GM19240 (cell line): ENCODE measurements at regions not wholly inside any gene's neighbourhood (a gene's known extent, or its start where the extent isn't known, plus 50 kb on each side); places are given as distances from the start of the nearest gene placed in this dataset.
"Not testable (repeated sequence)": the region's sequence is repeated elsewhere in the genome, so short reads cannot be mapped to it uniquely, and the experiment has no call there.

Experiments used
- DNase-seq: peaks from one replicate; pipeline ENCODE4 v3.0.0; 2011; ENCODE audit warnings: low spot score; ENCODE audit not compliant: insufficient read length

- no peak for DNase-seq
These were observed 658.4 kb upstream of the MIR17HG start for GRCh38 chr13:90689111-90689510.

GRCh38 chr13:90690458-90691080, 656.9 kb upstream of the MIR17HG start:
- DNase-seq = no peak

GRCh38 chr13:90696254-90696653, 651.2 kb upstream of the MIR17HG start:
- DNase-seq = no peak

- no peak for DNase-seq
These were observed 650.8 kb upstream of the MIR17HG start for GRCh38 chr13:90696656-90697055.

- DNase-seq = no peak
These were observed 647.1 kb upstream of the MIR17HG start for GRCh38 chr13:90700340-90700739.

GRCh38 chr13:90701264-90701663, 646.2 kb upstream of the MIR17HG start:
- no peak for DNase-seq

- no peak for DNase-seq
These were observed 645.4 kb upstream of the MIR17HG start for GRCh38 chr13:90702050-90702449.

GRCh38 chr13:90706631-90707030, 640.9 kb upstream of the MIR17HG start:
- no peak for DNase-seq

- no peak for DNase-seq
These were observed 639.4 kb upstream of the MIR17HG start for GRCh38 chr13:90708128-90708527.

GRCh38 chr13:90709319-90709718, 638.2 kb upstream of the MIR17HG start:
- DNase-seq = no peak

- DNase-seq = no peak
These were observed 637.2 kb upstream of the MIR17HG start for GRCh38 chr13:90710164-90710759.

GRCh38 chr13:90713441-90714133, 633.9 kb upstream of the MIR17HG start:
- no peak for DNase-seq

GRCh38 chr13:90715485-90715884, 632.0 kb upstream of the MIR17HG start:
- no peak for DNase-seq

- DNase-seq = no peak
These were observed 630.0 kb upstream of the MIR17HG start for GRCh38 chr13:90717451-90717936.

GRCh38 chr13:90719461-90719860, 628.0 kb upstream of the MIR17HG start:
- DNase-seq = no peak

- no peak for DNase-seq
These were observed 625.5 kb upstream of the MIR17HG start for GRCh38 chr13:90721937-90722336.

GRCh38 chr13:90723381-90723780, 624.1 kb upstream of the MIR17HG start:
- no peak for DNase-seq

GRCh38 chr13:90726375-90726774, 621.1 kb upstream of the MIR17HG start:
- DNase-seq = no peak

GRCh38 chr13:90732049-90732448, 615.4 kb upstream of the MIR17HG start:
- DNase-seq = no peak

GRCh38 chr13:90734497-90734896, 613.0 kb upstream of the MIR17HG start:
- DNase-seq = not testable (repeated sequence)

- no peak for DNase-seq
These were observed 608.6 kb upstream of the MIR17HG start for GRCh38 chr13:90738881-90739280.

- no peak for DNase-seq
These were observed 607.4 kb upstream of the MIR17HG start for GRCh38 chr13:90740099-90740498.

GRCh38 chr13:90742381-90742780, 605.1 kb upstream of the MIR17HG start:
- no peak for DNase-seq
